ENCODE measurements at regions not wholly inside any gene's neighbourhood (a gene's known extent, or its start where the extent isn't known, plus 50 kb on each side); places are given as distances from the start of the nearest gene placed in this dataset.

GRCh38 chr9:13369431-13369830, 89.9 kb upstream of the MPDZ start:
- TF ChIP-seq ZNF133 (CRISPR knock-in tag; IDR thresholded peaks at IDR 0.05) = no peak
- no peak for TF ChIP-seq ZNF3 (CRISPR knock-in tag; IDR thresholded peaks at IDR 0.05)
- TF ChIP-seq ZBED1 (IDR thresholded peaks at IDR 0.05) = no peak
- TF ChIP-seq ZBTB7A (IDR thresholded peaks at IDR 0.05; ENCODE audit: borderline replicate concordance, control insufficient read depth, low read depth, low read length) = no peak
- no peak for TF ChIP-seq XRCC5 (IDR thresholded peaks at IDR 0.05; ENCODE audit: low read depth, low read length)
- no peak for TF ChIP-seq ZNF668 (CRISPR knock-in tag; IDR thresholded peaks at IDR 0.05)
- TF ChIP-seq NCOR1 (IDR thresholded peaks at IDR 0.05) = no peak
- no peak for TF ChIP-seq ZNF644 (tag; IDR thresholded peaks at IDR 0.05; ENCODE audit: low read depth)
- TF ChIP-seq, protein P1, sequence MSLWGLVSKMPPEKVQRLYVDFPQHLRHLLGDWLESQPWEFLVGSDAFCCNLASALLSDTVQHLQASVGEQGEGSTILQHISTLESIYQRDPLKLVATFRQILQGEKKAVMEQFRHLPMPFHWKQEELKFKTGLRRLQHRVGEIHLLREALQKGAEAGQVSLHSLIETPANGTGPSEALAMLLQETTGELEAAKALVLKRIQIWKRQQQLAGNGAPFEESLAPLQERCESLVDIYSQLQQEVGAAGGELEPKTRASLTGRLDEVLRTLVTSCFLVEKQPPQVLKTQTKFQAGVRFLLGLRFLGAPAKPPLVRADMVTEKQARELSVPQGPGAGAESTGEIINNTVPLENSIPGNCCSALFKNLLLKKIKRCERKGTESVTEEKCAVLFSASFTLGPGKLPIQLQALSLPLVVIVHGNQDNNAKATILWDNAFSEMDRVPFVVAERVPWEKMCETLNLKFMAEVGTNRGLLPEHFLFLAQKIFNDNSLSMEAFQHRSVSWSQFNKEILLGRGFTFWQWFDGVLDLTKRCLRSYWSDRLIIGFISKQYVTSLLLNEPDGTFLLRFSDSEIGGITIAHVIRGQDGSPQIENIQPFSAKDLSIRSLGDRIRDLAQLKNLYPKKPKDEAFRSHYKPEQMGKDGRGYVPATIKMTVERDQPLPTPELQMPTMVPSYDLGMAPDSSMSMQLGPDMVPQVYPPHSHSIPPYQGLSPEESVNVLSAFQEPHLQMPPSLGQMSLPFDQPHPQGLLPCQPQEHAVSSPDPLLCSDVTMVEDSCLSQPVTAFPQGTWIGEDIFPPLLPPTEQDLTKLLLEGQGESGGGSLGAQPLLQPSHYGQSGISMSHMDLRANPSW (CRISPR knock-in tag; IDR thresholded peaks at IDR 0.05) = no peak
- Histone ChIP-seq H3K9ac (ENCODE audit: insufficient read depth in 1 of 2, low read depth in 2 of 2, low read length in 2 of 2) (no peak overlapping the region), H3K4me1 (replicated peaks in 1 of 2; ENCODE audit: control insufficient read depth in 2 of 2, insufficient read depth in 2 of 2, low read length in 2 of 2) (no peaks in the 10 kb centered on the region), H4K20me1 (replicated peaks; ENCODE audit: control insufficient read depth, insufficient read depth, low read length) (no peaks in the 10 kb centered on the region), H3K27ac (ENCODE audit: extremely low read depth, low read depth, low read length) (no peak overlapping the region), H3K9me1 (ENCODE audit: control insufficient read depth, insufficient read depth, low read length) (no peaks in the 10 kb centered on the region), H3K9me3 (replicated peaks; ENCODE audit: control insufficient read depth, insufficient read depth, low read depth, low read length) (no peaks in the 10 kb centered on the region), H2AFZ (ENCODE audit: low read depth, low read length) (no peak overlapping the region), H3K79me2 (ENCODE audit: control insufficient read depth, insufficient read depth, low read length) (no peaks in the 10 kb centered on the region), H3K4me3 (no peak overlapping the region), H3K27me3 (ENCODE audit: control insufficient read depth in 2 of 2, insufficient read depth in 2 of 2, low read length in 2 of 2) (no peaks in the 10 kb centered on the region), H3K4me2 (ENCODE audit: insufficient read depth, low read length) (no peak overlapping the region), H3K36me3 (ENCODE audit: control insufficient read depth, insufficient read depth, low read length) (no peaks in the 10 kb centered on the region)
- ChIA-PET POLR2A (no interaction called here), CTCF (ENCODE audit: low intra/inter-chr PET ratio) (no interaction called here)
- intact Hi-C loops (cut with micrococcal nuclease) = no loop called here
- WGBS (ENCODE audit: insufficient coverage, low coverage, missing lambda C conversion rate) = 3% methylated on average over 4 of the region's 4 CpGs
- DNase-seq (ENCODE audit: extremely low read depth in 1 of 4, low spot score in 3 of 4) (no peak), ATAC-seq (no peak), FAIRE-seq (no peak)
- no TSS peak for BruUV-seq (replicated peaks)
- in situ Hi-C loops (cut with MboI) = no loop called here

Measured in K562 (cell line).